ENCODE measurements at regions not wholly inside any gene's neighbourhood (a gene's known extent, or its start where the extent isn't known, plus 50 kb on each side); places are given as distances from the start of the nearest gene placed in this dataset.
"Not testable (repeated sequence)": the region's sequence is repeated elsewhere in the genome, so short reads cannot be mapped to it uniquely, and the experiment has no call there.

GRCh38 chr7:33792547-33793105 lies 112.7 kb upstream of the BMPER start:
- DNase-seq, result no peak

DNA sequence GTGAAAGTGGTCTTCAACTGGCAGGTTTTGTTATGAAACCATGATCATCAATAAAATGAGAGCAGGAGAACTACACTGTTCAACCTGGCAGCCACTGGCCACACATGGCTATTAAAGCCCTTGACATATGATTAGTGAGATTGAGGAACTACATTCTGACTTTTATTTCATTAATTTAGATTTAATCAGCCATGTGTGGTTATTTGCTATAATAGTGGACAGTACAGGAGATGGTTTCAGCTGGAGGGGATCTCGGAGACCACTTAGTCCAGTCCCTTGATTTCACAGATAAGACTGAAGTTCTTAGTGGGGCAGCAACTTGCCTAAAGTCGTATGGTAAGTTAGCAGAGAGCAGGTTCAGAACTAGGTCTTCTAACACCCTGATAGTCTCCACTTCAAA lies 111.7 kb upstream of the BMPER start:
- no peak for DNase-seq

GRCh38 chr7:33794419-33794818 lies 110.9 kb upstream of the BMPER start:
- DNase-seq, result no peak

GRCh38 chr7:33794959-33795358 lies 110.4 kb upstream of the BMPER start:
- DNase-seq, result no peak

DNA sequence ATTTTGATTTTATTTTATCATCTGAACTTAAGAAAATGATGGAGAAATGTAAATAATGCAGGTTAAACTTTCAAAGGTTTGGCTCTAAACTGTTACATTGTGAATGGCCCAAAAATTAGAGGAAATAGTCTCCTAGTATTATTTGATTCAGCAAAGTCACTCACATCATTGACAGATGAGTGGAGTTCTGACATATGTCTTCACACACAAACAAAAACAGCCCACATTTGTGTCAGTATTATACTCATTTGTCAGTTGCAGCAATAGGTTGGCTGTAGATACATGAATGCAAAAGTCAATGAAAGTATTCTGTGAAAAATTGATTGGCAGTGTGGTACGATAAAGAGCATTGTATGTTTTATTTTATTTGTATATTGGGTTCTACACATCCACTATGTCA lies 108.8 kb upstream of the BMPER start:
- DNase-seq, result no peak

DNA sequence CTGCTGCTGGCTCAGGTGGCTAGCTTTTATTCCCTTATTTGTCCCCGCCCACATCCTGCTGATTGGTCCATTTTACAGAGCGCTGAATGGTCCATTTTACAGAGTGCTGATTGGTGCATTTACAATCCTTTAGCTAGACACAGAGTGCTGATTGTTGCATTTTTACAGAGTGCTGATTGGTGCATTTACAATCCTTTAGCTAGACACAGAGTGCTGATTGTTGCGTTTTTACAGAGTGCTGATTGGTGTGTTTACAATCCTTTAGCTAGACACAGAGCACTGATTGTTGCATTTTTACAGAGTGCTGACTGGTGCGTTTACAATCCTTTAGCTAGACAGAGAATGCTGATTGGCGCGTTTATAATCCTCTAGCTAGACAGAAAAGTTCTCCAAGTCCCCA lies 107.8 kb upstream of the BMPER start:
- DNase-seq, result not testable (repeated sequence)

- no peak for DNase-seq
Observed at GRCh38 chr7:33798686-33799325, 106.5 kb upstream of the BMPER start.

- DNase-seq, result no peak
Observed at GRCh38 chr7:33799766-33800165, 105.6 kb upstream of the BMPER start.

DNA sequence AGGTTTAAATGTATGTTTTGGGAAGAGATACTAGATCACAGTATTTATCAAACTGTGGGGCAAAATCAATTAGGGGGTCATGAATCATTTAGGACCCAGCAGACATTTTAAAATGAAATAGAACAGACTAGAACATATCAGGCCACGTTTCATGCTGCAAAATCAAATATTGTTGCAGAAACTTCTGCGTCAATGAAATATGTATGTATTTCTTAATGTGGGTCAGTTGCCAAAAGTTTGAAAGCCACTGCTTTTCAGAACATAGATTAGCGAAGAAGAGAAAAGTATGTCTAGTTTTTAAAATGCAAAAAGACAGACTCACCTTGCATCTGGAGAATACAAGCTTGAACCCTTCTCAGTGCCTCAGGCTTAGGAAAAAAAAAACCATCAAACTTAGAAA lies 102.7 kb upstream of the BMPER start:
- DNase-seq, result no peak

- no peak for DNase-seq
Observed at GRCh38 chr7:33804140-33804660, 101.1 kb upstream of the BMPER start.

- no peak for DNase-seq
Observed at GRCh38 chr7:33805630-33806233, 99.6 kb upstream of the BMPER start.

DNA sequence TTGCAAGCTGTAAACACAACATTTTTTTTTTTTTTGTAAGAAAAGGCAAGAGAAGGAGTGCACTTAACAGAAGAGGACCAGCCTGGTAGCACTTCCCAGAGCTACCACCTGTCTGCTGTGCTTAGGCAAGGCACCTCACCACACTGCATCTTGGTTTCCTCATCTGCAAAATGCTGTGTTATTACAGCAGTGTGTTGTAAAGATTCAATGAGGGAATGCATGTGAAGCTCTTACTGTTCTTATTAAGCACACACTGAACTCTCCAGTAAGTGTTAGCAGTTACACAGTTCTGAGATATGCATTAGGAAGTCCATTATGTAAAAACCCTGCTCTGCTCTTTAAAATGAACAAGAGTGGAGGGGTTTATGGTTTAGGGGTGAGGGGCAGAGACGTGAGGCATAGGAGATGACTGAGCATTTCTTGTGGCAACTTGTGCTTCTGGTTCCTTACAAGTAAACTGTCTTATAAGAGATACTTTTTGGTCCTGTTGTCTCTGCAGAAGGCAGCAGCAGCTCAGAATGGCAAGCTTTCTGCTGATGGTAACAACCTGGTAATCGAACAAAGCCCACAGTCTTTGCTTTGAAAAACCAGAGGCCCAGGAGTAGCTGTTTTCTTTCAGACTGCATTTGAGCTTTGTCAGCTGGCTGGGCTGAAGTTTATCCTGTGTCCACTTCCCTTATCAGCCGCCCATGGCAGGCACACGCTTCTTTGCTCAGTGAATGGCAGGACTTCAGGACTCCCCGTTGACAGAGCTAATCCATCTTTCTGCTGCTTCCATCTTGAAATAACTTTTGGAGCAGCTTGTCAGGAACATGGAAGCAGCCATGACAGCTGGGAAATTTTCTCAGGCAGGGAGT lies 98.8 kb upstream of the BMPER start:
- DNase-seq, result no peak

- DNase-seq, result no peak
Observed at GRCh38 chr7:33807155-33807530, 98.2 kb upstream of the BMPER start.

GRCh38 chr7:33807779-33808482 lies 97.4 kb upstream of the BMPER start:
- DNase-seq, result no peak

- DNase-seq, result no peak
Observed at GRCh38 chr7:33809228-33809627, 96.1 kb upstream of the BMPER start.

- DNase-seq, result no peak
Observed at GRCh38 chr7:33810356-33810755, 95.0 kb upstream of the BMPER start.

- no peak for DNase-seq
Observed at GRCh38 chr7:33813331-33813730, 92.0 kb upstream of the BMPER start.

- DNase-seq, result no peak
Observed at GRCh38 chr7:33814400-33814799, 90.9 kb upstream of the BMPER start.

- DNase-seq, result no peak
Observed at GRCh38 chr7:33814936-33815335, 90.4 kb upstream of the BMPER start.

- DNase-seq, result no peak
Observed at GRCh38 chr7:33815336-33815735, 90.0 kb upstream of the BMPER start.

DNA sequence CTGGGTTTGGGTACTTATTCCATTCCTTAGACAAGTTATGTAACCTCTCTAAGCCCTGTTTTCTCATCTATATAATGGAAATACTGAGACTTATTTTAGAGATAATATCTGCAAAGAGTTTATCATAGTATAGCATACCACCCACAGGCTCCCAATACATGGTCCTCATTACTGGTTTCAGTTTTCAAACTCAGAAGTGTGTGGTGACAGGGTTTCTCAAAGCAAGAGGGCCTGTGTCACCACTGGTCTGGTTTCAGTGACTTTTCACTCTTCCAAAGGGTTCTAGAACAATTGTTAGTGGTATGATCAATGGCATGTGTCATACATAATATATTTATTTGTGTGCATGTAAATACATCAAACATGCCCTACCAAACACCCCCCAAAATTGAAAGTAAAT lies 89.2 kb upstream of the BMPER start:
- DNase-seq, result no peak

- DNase-seq, result no peak
Observed at GRCh38 chr7:33819658-33820057, 85.7 kb upstream of the BMPER start.

GRCh38 chr7:33820206-33820605 lies 85.1 kb upstream of the BMPER start:
- no peak for DNase-seq
